Hematopoietic multipotent progenitor cell (in vitro differentiated cells): ENCODE measurements at regions not wholly inside any gene's neighbourhood (a gene's known extent, or its start where the extent isn't known, plus 50 kb on each side); places are given as distances from the start of the nearest gene placed in this dataset.
"Not testable (repeated sequence)": the region's sequence is repeated elsewhere in the genome, so short reads cannot be mapped to it uniquely, and the experiment has no call there.

Source experiments
- DNase-seq, 3 donors: peaks; one replicate each; pipeline ENCODE4 v3.0.0-alpha.2; 2011 to 2015; ENCODE audit warnings: low read depth in 2 of 3, low spot score in 2 of 3

DNA sequence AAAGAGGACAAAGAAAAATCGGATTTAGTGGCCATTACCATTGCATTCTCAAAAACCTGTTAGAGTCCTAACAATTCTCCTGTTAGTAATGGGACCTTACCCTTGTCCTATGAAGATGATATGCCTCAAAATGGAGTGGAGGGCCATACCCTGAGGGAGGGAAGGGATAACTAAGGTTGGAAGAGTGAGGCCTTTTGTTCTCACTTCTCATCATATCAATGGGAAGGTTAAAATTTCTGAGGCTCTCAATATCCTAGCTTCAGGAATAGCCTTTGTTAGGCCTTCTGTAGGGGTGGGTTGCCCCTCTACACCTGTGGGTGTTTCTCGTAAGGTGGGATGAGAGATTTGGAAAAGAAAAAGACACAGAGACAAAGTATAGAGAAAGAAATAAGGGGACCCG is 109.4 kb upstream of the SGIP1 start:
- not testable (repeated sequence) for DNase-seq

DNA sequence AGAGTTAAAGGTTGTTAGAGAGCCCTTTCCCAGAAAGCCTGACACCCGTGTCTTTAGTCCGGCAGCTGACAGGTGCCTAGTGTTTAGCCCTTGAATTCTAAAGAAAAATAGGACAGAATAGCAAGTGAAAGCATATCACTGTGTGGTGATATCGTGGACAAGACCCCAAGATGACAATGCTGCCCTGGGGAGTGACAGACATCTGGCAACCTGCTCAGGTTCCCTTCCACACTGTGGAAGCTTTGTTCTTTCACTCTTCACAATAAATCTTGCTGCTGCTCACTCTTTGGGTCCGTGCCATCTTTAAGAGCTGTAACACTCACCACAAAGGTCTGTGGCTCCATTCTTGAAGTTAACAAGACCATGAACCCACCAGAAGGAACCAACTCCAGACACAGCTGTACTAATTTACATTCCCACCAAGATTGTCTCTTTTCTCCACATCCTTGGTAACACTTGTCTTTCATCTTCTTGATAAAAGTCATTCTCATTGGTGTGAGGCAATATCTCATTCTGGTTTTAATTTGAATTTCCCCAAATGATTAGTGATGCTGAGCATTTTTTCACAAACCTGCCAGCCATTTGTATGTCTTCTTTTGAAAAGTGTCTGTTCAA is 107.6 kb upstream of the SGIP1 start:
- peak in 1 of 3 donors; percentile 65 for DNase-seq

DNA sequence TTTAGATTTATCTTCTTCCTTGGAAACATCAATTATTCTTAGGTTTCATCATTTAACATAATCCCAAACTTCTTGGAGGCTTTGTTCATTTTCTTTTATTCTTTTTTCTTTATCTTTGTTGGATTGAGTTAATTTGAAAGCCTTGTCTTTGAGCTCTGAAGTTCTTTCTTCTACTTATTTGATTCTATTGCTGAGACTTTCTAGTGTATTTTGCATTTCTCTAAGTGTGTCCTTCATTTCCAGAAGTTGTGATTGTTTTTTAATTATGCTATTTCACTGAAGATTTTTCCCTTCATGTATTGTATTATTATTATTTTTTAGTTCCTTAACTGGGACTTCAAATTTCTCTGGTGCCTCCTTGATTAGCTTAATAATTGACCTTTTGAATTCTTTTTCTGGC is 103.1 kb upstream of the SGIP1 start:
- DNase-seq, result not testable (repeated sequence)

GRCh38 chr1:66431999-66432398 is 102.0 kb upstream of the SGIP1 start:
- DNase-seq, result no peak

- no peak for DNase-seq
Observed at GRCh38 chr1:66433611-66434010, 100.3 kb upstream of the SGIP1 start.

- no peak for DNase-seq
Observed at GRCh38 chr1:66434096-66434495, 99.9 kb upstream of the SGIP1 start.

GRCh38 chr1:66435541-66435940 is 98.4 kb upstream of the SGIP1 start:
- DNase-seq, result no peak

DNA sequence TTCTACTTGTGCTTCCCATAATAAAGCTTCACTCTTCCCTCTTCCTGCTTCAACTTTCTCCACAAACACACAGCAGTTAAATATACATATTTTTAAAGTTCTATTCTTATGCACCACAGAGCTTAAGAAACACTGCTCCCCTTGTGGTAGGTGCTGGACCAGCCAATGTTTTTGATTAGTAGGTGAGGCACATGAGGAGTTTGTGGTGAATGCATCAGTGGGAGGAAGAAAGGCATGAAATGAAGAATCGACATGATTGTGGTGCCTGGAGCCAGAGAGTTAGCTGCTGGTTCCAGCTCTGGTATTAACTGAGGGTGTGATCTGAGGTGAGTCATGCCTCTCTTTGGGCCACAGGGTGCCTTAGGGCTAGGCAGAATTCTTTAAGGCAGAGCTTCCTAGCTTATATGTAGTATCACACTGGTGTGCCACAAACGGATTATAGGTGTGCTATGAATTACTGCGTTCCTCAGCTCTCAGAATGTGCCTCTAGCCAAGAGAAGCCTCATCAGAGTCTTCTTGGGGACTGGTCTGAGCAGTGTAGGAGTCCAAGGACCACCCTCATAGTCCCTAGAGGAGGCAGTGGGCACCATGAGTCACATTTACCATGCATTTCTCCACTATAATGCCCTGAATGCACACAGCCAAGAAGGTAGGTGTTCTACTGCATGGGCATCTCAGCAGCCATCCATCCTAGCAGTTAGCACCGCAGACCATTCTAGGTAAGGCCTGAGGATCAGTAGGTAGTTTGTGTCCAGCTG is 97.4 kb upstream of the SGIP1 start:
- peak in 1 of 3 donors; percentile 43 for DNase-seq

DNA sequence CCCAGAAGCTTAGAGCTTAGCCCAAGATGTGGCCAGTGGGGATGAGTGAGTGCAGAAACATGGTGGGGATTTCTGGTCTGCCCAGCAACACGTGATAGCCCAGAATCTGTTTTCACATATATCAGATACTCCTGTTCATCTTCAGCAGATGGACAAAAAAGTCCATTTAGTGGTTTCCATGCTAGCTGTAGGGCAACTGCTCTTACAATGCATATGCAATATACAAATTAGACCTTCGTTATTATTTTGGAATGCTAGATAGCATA is 96.9 kb upstream of the SGIP1 start:
- DNase-seq, result no peak

- DNase-seq, result no peak
Observed at GRCh38 chr1:66438062-66438461, 95.9 kb upstream of the SGIP1 start.

GRCh38 chr1:66438501-66438900 is 95.5 kb upstream of the SGIP1 start:
- DNase-seq, result no peak

DNA sequence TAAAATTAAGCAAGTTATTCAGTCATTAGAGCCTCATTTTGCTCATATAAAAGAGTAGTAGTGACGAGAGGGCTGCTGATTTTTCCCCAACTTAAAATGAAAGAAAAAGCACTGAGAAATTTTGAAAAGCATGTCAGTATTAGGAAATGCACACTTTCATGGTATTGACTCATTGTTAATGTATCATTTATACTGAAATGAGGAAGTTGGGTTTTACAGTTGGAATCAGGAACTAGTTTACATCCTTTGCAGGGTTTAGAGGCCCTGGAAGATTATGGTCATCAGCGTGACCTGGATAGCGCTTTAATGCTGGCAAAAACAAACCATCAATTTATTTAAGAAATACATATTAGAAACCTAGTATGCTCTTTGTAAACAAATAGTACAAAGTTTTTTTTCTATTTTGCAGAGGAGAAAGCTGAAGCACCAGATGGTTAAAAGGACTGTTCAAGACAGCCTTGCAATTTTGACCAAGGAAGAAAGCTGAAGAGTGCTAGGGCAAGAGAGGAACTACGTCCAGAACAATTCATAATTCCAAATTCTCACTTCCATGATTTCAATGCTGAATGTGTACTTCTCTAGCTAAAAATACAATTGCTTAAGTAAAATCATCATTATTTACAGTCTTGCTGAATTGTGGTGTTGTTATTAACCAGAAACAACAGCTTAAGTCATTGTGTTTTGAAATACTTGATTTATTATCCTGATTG is 94.8 kb upstream of the SGIP1 start:
- peak in 2 of 3 donors; percentile 68 to 92 for DNase-seq

- DNase-seq, result no peak
Observed at GRCh38 chr1:66443793-66444192, 90.2 kb upstream of the SGIP1 start.

- DNase-seq, result no peak
Observed at GRCh38 chr1:66444438-66445265, 89.3 kb upstream of the SGIP1 start.

DNA sequence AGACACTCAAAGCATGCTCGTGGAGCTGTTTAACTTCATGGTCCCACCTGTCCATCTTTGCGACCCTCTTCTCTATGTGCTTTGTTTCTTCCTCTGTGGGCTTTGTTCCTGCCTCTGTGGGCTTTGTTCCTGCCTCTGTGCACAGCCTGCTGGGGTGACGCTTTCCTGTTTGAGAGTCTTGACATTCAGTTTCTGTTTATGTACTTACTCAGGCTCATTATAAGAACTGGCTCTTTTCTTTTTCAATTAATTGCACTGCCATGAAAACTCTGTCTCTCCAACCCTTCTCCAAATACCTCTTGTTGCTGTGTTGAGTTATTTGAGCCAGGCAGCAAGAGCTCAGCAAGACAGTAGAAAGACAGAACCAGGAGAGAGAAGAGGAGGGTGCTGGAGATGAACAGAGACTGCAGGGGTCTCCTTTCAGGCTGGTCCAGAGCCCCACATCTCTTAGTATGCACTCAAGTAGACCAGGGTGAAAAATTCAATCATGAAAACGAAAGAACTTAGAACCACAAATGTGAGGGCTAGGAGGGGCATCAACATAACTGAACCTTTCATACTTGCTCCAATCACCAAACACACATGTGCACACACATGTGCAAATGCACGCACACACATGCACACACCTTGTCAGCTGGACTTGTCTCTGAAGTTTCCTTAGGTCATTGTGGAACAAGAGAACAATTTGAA is 88.3 kb upstream of the SGIP1 start:
- peak in 2 of 3 donors; percentile 17 to 79 for DNase-seq

DNA sequence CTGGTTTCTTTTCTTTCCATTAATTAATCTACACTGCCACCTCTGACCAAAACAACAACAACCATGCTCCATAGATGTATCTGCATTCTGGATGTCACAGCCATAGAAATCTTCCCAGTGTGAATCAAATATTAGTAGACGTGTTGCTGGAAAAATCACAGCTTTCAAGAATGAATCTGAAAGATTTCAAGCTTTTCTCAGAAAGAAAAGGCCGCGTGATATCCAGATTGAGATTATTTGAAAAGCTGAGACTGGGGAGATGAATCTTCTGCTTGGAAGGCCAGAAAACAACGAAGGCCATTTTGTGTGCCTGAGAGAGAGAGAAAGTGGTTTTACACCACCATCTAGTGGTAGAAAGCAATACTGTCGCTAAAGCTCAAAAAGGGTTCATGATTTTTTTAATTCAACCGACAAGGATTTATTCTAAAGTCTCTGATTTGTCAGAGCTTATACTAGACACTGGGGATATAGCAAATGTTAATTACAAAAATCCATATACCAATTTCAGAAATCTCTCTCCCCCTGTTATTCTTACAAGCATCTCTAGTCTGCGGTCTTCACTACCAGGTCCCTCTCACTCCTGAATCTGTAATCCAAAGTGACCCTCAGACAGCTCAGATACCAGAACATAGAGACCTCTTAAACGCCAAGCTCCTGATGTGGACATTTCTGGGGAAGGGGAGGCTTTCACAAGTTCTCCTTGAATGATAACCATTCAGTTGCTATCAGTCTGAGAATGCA is 87.5 kb upstream of the SGIP1 start:
- peak; percentile 51 to 88 (median 73) for DNase-seq

DNA sequence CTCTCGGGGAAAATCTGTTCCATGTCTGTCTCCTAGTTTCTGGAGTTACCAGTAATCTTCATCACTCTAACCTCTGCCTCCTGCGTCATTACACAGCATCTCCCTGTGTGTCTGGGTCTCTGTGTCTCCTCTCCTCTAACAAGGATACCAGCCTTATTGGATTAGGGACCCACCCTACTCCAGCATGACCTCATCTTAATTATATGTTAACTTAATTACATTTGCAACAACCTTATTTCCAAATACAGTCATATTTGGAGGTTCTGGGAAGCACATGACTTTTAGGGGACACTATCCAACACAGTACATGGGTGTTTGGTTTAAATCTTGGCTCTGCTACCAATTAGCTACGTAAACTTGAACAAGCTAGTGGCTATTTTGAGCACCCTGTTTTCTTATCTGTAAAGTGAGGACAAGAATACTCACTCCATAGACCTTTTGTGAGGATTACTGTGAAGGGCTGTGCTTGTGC is 83.9 kb upstream of the SGIP1 start:
- no peak for DNase-seq

GRCh38 chr1:66450847-66451246 is 83.1 kb upstream of the SGIP1 start:
- no peak for DNase-seq

DNA sequence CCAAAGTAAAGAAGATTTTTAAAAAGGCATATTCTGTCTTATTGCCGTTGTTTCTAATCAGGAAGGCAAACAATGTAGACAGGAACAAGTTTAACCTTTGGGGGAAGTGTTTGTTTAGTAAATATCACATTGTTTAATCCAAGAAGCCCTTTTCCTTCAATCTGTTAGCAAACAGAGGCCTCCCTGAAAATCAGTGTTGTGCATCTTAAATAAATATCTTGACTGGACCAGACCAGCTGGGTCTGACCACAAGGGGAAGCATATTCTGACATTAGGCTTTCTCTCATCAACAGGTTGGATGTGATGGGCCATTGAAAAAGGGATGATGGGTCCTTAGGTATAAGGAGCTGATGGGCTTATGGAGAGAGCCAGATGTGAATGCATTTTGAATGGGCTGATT is 81.8 kb upstream of the SGIP1 start:
- DNase-seq, result no peak

DNA sequence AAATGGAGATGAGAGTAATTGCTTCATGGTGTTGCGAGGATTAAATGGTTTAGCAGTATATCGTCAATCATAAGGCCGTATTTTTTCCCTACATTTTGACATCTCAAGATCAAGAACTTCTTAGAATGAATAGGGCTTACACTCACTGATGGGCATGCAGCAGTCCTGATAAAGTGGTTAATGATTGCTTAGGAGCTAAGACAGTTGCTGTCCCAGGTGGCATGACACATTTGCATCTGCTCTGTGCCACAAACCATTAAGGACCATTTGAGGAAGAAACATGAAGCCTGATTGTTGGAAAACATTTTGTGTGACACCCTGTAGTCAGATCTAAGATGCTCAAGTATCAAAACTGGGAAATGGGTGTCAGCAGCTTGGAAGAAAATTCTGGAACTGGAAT is 81.0 kb upstream of the SGIP1 start:
- DNase-seq, result no peak
